A673 (cell line): ENCODE measurements at regions not wholly inside any gene's neighbourhood (a gene's known extent, or its start where the extent isn't known, plus 50 kb on each side); places are given as distances from the start of the nearest gene placed in this dataset.

ENCODE experiments used
- BruUV-seq: library from RNA; stranded (reverse); fragments of 400-500 nt; replicated peaks from 2 replicates; lab custom pipeline; 2021; lab: Mats Ljungman, UMichigan
- CTCF ChIA-PET: fragments of 300-600 bp; sonication (Branson Sonifier 250); formaldehyde crosslinking; loops from one replicate; lab custom pipeline; 2022; ENCODE audit warnings: antibody characterized with exemption; lab: Charles Lee
- POLR2A ChIA-PET: fragments of 300-600 bp; sonication (Branson Sonifier 250); formaldehyde crosslinking; loops from one replicate; lab custom pipeline; 2022; ENCODE audit warnings: antibody characterized with exemption; ENCODE audit not compliant: low non-redundant PET; lab: Charles Lee
- DNase-seq: peaks from one replicate; pipeline ENCODE4 v3.0.0-alpha.2; 2015; ENCODE audit warnings: low spot score
- H3K27ac ChIP-seq: fragments of 200-600 bp; sonication (generic); 2 replicates; pipeline ENCODE4 v1.5.1; 2016; ENCODE audit warnings: mixed run types, low read depth, mild to moderate bottlenecking, mixed read lengths, antibody characterized with exemption, low read length; ENCODE audit not compliant: poor library complexity, severe bottlenecking
- H3K27me3 ChIP-seq: fragments of 200-600 bp; sonication (generic); replicated peaks from 2 replicates; pipeline ENCODE4 v1.6.1; 2017; ENCODE audit warnings: mixed run types, low read depth, mild to moderate bottlenecking, mixed read lengths, antibody characterized with exemption, low read length; ENCODE audit not compliant: insufficient read depth, poor library complexity
- H3K36me3 ChIP-seq: fragments of 200-600 bp; sonication (generic); 2 replicates; pipeline ENCODE4 v1.6.1; 2016; ENCODE audit warnings: mixed run types, mild to moderate bottlenecking, mixed read lengths, antibody characterized with exemption, low read length; ENCODE audit not compliant: insufficient read depth, poor library complexity, severe bottlenecking
- H3K4me1 ChIP-seq: fragments of 200-600 bp; sonication (generic); 2 replicates; pipeline ENCODE4 v1.6.1; 2017; ENCODE audit warnings: mixed run types, mild to moderate bottlenecking, mixed read lengths, antibody characterized with exemption, low read length; ENCODE audit not compliant: insufficient read depth, poor library complexity, severe bottlenecking
- H3K4me3 ChIP-seq: fragments of 200-600 bp; sonication (generic); 2 replicates; pipeline ENCODE4 v1.5.1; 2016; ENCODE audit warnings: low read depth, mixed run types, mild to moderate bottlenecking, mixed read lengths, low read length; ENCODE audit not compliant: poor library complexity, severe bottlenecking
- H3K9me3 ChIP-seq: fragments of 200-600 bp; sonication (generic); 2 replicates; pipeline ENCODE4 v1.6.1; 2016; ENCODE audit warnings: mixed run types, low read depth, mild to moderate bottlenecking, mixed read lengths, antibody characterized with exemption, low read length; ENCODE audit not compliant: poor library complexity, severe bottlenecking
- EZH2 ChIP-seq: fragments of 200-600 bp; sonication (generic); IDR thresholded peaks from 2 replicates; pipeline ENCODE4 v1.6.1; 2017; ENCODE audit warnings: borderline replicate concordance, low read depth, mild to moderate bottlenecking, mixed read lengths, antibody characterized with exemption, low read length; ENCODE audit not compliant: poor library complexity, severe bottlenecking
- intact Hi-C: fragments of 100-400 bp; cut with micrococcal nuclease; formaldehyde crosslinking; loops from one replicate; pipeline ENCODE4 v1.10.0; 2022; ENCODE audit not compliant: unreplicated experiment
- TF ChIP-seq, protein P1 (sequence below): fragments of 300-800, 200-600 bp; sonication (generic); conservative IDR thresholded peaks from 2 replicates; pipeline ENCODE4 v1.5.1; 2017; ENCODE audit warnings: low read depth, mild to moderate bottlenecking, antibody characterized with exemption, low read length, moderate library complexity, mixed read lengths

DNA sequence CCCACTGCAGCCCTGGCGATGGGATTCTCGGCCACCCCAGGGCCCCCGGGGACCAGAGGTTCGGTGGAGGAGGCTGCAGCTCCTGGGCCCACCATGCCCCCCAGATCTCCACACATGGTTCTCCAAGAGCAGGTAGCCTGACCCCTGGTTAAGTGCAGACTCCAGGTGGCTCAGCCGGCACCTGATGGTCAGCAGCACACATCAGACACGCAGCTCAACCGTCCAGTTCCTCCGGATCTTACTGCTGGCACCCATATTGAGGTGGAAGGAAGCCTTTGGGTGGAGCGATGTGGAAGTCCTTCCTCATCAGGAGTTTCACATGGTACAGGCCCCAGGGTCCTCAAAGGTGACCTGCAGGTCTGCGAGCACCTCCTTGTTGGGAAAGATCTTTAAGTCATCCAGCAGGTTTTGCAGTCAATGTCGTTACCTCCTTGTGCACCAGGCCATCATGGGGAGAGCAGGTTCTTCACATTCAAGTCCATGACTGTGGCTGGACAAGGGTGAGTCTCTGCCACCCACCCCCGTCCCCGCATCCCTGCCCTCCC, 74.2 kb upstream of the EEPD1 start:
- no peak overlapping the region for H3K4me3 ChIP-seq
- no peaks in the 10 kb centered on the region for H3K9me3 ChIP-seq
- CTCF ChIA-PET, result no interaction called here
- no peaks in the 10 kb centered on the region for H3K36me3 ChIP-seq
- intact Hi-C loops, result no loop called here
- no peaks in the 10 kb centered on the region for H3K4me1 ChIP-seq
- no peak for DNase-seq
- BruUV-seq, result no TSS peak
- POLR2A ChIA-PET, result no interaction called here
- H3K27ac ChIP-seq, result no peak overlapping the region
- no peaks in the 10 kb centered on the region for H3K27me3 ChIP-seq
- no peak for TF ChIP-seq EZH2
- TF ChIP-seq, protein P1, sequence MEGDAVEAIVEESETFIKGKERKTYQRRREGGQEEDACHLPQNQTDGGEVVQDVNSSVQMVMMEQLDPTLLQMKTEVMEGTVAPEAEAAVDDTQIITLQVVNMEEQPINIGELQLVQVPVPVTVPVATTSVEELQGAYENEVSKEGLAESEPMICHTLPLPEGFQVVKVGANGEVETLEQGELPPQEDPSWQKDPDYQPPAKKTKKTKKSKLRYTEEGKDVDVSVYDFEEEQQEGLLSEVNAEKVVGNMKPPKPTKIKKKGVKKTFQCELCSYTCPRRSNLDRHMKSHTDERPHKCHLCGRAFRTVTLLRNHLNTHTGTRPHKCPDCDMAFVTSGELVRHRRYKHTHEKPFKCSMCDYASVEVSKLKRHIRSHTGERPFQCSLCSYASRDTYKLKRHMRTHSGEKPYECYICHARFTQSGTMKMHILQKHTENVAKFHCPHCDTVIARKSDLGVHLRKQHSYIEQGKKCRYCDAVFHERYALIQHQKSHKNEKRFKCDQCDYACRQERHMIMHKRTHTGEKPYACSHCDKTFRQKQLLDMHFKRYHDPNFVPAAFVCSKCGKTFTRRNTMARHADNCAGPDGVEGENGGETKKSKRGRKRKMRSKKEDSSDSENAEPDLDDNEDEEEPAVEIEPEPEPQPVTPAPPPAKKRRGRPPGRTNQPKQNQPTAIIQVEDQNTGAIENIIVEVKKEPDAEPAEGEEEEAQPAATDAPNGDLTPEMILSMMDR, result no peak

DNA sequence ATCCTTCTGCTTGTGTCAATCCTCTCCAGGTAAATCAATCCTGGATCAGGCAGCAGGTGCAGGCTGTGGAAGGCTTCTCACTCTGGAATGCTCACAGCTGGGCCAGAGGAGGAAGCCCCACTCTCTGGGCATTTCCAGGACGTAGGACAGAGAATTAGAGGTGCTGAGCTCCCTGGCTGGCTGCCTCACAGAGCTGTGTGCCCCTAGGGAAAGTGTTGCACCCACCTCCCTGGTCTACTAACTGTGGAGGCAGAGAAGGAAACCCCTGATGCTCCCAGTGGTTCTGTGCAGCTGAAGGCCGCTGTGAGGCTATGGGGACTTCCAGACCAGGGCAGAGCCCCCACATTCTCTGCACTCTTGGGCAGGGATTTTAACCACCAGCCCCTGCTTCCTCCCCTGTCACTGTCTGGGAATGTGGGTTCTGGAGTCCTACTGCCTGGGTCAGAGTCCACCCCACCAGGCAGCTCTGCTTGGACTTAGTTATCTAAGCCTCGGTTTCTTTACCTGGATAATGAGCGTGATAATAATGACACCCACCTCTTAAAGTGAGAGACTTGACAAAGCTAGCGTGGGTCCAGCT, 73.5 kb upstream of the EEPD1 start:
- Histone ChIP-seq H3K36me3 (no peaks in the 10 kb centered on the region), H3K4me3 (no peak overlapping the region), H3K4me1 (no peaks in the 10 kb centered on the region), H3K27ac (no peak overlapping the region), H3K27me3 (no peaks in the 10 kb centered on the region), H3K9me3 (no peaks in the 10 kb centered on the region)
- no peak for DNase-seq
- intact Hi-C loops, result no loop called here
- no peak for TF ChIP-seq EZH2
- TF ChIP-seq, protein P1, result no peak
- CTCF ChIA-PET, result no interaction called here
- POLR2A ChIA-PET, result no interaction called here
- BruUV-seq, result no TSS peak

DNA sequence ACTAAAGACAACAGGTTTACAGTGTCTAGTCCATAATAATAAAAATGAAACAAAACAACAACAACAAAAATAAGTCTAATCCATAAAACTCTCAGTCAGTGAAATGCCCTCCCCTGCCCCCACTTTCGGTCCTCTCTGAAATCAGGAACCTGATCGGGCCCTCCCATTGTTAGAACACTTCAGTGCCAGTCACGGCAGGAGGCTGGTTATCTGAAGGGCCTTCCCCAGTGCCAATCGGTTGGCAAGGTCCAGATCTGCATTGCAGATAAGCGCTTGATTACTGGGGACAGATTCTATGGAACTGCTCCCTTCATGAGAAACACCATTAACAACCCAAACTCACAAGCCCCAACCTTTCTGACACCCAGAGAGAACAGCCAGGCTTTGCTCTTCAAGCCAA, 72.2 kb upstream of the EEPD1 start:
- TF ChIP-seq, protein P1, result no peak
- no peak for TF ChIP-seq EZH2
- H3K27ac ChIP-seq, result no peak overlapping the region

More for the DNA sequence above, 72.2 kb upstream of the EEPD1 start:
- no TSS peak for BruUV-seq
- Histone ChIP-seq H3K36me3 (no peaks in the 10 kb centered on the region), H3K9me3 (no peaks in the 10 kb centered on the region), H3K27me3 (no peaks in the 10 kb centered on the region), H3K4me3 (no peak overlapping the region), H3K4me1 (no peaks in the 10 kb centered on the region)
- DNase-seq, result no peak
- ChIA-PET POLR2A (no interaction called here), CTCF (no interaction called here)
- intact Hi-C loops, result no loop called here
